Epithelial cell of proximal tubule (primary cell): ENCODE measurements at regions not wholly inside any gene's neighbourhood (a gene's known extent, or its start where the extent isn't known, plus 50 kb on each side); places are given as distances from the start of the nearest gene placed in this dataset.

Source experiments
- DNase-seq: peaks from one replicate; pipeline ENCODE4 v3.0.0-alpha.2; 2011; ENCODE audit warnings: low read depth
- H3K4me3 ChIP-seq: 2 replicates; pipeline ENCODE4 v1.5.1; 2011; ENCODE audit warnings: low read depth, mild to moderate bottlenecking, low read length
- CTCF ChIP-seq: conservative IDR thresholded peaks from 2 replicates; pipeline ENCODE4 v1.5.1; 2012; ENCODE audit warnings: low read depth, mild to moderate bottlenecking, low read length

- TF ChIP-seq CTCF = no peak
- no peak for DNase-seq
- H3K4me3 ChIP-seq = no peak overlapping the region
These were observed 194.8 kb downstream of the TEX29 start for GRCh38 chr13:111515307-111515617.

GRCh38 chr13:111515635-111516034 lies 195.2 kb downstream of the TEX29 start:
- no peak overlapping the region for H3K4me3 ChIP-seq
- TF ChIP-seq CTCF = no peak
- DNase-seq = no peak

- no peak for DNase-seq
- TF ChIP-seq CTCF = no peak
- H3K4me3 ChIP-seq = no peak overlapping the region
These were observed 196.5 kb downstream of the TEX29 start for GRCh38 chr13:111516712-111517640.

GRCh38 chr13:111517641-111518010 lies 197.2 kb downstream of the TEX29 start:
- DNase-seq = no peak
- no peak for TF ChIP-seq CTCF
- H3K4me3 ChIP-seq = no peak overlapping the region

- no peak for DNase-seq
- no peak overlapping the region for H3K4me3 ChIP-seq
- peak; percentile 12 for TF ChIP-seq CTCF
These were observed 197.8 kb downstream of the TEX29 start for GRCh38 chr13:111518161-111518792.

- no peak for DNase-seq
- TF ChIP-seq CTCF = no peak
- no peak overlapping the region for H3K4me3 ChIP-seq
These were observed 198.6 kb downstream of the TEX29 start for GRCh38 chr13:111519041-111519440.
